ENCODE measurements at regions not wholly inside any gene's neighbourhood (a gene's known extent, or its start where the extent isn't known, plus 50 kb on each side); places are given as distances from the start of the nearest gene placed in this dataset.

DNA sequence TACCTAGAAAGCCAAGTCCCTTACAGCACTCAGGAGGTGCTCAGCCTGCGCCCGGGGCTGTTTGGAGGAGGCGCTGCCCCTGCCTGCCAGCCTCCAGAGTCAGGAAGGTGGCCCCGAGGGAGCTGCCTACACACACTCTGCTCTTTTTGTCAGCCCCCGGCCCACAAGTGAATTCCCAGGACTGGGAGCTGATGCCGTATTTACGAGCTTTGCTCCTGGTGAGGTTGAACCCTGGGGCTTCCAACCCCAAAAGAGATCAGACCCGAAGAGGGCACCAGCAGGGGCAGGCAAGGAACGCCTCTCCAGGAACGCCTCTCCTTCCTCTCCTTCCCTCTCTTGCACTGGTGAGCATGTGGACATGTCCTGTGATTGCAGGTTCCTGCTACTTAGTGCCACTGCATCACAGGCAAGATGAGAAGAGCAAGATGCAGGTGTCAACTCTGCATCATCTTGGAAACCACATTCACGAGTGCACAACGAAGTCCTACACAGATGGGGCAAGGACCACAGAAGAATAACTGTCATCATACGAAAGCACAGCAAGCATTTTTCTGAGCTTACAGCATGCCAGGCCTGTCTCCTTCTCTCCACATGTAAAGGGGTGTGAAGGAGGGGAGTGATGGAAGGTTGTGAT lies 126.7 kb downstream of the NDUFA10 start:
- peak in 1 of 35 experiments; percentile 17 for DNase-seq
- Histone ChIP-seq H3K27ac (ENCODE audit: low read length) (no peak overlapping the region), H3K36me3 (ENCODE audit: control insufficient read depth in 2 of 2, extremely low read depth in 1 of 2, insufficient read depth in 1 of 2, low read length in 1 of 2) (no peaks in the 10 kb centered on the region), H3K9me3 (no peaks in the 10 kb centered on the region), H3K4me1 (ENCODE audit: control insufficient read depth in 1 of 2, extremely low read depth in 1 of 2, insufficient read depth in 2 of 2, low read length in 2 of 2) (no peaks in the 10 kb centered on the region), H3K4me3 (ENCODE audit: control insufficient read depth in 1 of 2, extremely low read depth in 1 of 2, low read length in 1 of 2) (no peak overlapping the region), H3K27me3 (replicated peaks in 1 of 2; ENCODE audit: control insufficient read depth in 2 of 2, extremely low read depth in 1 of 2, insufficient read depth in 2 of 2, low read length in 1 of 2) (peaks cover 0 to 27% of the 10 kb centered on the region in 2 experiments)
- no peak overlapping the region for H3K4me3 Mint-ChIP-seq
- peaks cover 14 to 23% of the 10 kb centered on the region in 2 donors for H3K27me3 Mint-ChIP-seq
- no peaks in the 10 kb centered on the region for H3K4me1 Mint-ChIP-seq
- no peaks in the 10 kb centered on the region for H3K36me3 Mint-ChIP-seq
- H3K27ac Mint-ChIP-seq: no peak overlapping the region
- H3K9me3 Mint-ChIP-seq: no peaks in the 10 kb centered on the region
- POLR2A ChIA-PET: no interaction called here
- CTCF ChIA-PET: no interaction called here
- WGBS (ENCODE audit: insufficient coverage): 85% methylated on average over 10 of the region's 13 CpGs
- ATAC-seq (replicated peaks in 1 of 4): no peak

DNA sequence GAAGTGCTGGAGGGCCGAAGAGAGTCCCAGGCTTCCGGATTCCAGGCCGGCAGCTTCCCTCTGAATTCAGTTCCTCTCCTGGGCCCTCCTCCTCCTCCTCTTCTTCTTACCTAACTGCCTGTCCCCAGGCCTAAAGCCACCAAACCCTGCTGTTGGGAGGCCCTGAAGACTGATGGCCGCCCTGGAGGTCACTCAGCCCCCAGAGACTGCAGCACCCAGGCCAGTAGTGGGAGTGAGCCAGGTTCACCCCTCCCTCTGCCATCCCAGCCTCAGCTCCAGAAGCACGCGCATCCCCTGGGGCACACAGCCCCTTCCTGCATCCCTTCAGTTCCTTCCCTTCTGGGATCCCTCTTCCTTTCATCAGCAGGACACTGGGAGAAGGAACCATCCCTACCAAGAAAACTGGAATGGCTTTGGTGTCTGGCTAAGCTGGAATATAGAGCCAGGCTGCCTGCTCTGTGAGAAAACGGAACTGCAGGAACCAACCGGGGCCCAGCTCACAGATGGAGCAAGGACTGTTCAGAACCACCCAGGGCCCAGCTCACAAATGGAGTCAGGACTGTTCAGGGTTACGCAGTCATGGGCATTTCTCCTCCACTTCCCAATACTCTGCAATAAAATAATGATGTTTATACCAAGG lies 127.4 kb downstream of the NDUFA10 start:
- WGBS (ENCODE audit: insufficient coverage): 69% methylated on average over 3 of the region's 9 CpGs
- ChIA-PET CTCF (no interaction called here), POLR2A (no interaction called here)
- ATAC-seq (replicated peaks in 1 of 4) (no peak), DNase-seq (peak in 1 of 35 experiments; percentile 19)
- Histone ChIP-seq H3K27ac (ENCODE audit: low read length) (no peak overlapping the region), H3K27me3 (replicated peaks in 1 of 2; ENCODE audit: control insufficient read depth in 2 of 2, extremely low read depth in 1 of 2, insufficient read depth in 2 of 2, low read length in 1 of 2) (peaks cover 0 to 33% of the 10 kb centered on the region in 2 experiments), H3K4me3 (ENCODE audit: control insufficient read depth in 1 of 2, extremely low read depth in 1 of 2, low read length in 1 of 2) (no peak overlapping the region), H3K9me3 (no peaks in the 10 kb centered on the region), H3K36me3 (ENCODE audit: control insufficient read depth in 2 of 2, extremely low read depth in 1 of 2, insufficient read depth in 1 of 2, low read length in 1 of 2) (no peaks in the 10 kb centered on the region), H3K4me1 (ENCODE audit: control insufficient read depth in 1 of 2, extremely low read depth in 1 of 2, insufficient read depth in 2 of 2, low read length in 2 of 2) (no peaks in the 10 kb centered on the region)
- Mint-ChIP-seq H3K27me3 (peaks cover 14 to 23% of the 10 kb centered on the region in 2 donors), H3K4me3 (no peak overlapping the region), H3K27ac (no peak overlapping the region), H3K9me3 (no peaks in the 10 kb centered on the region), H3K4me1 (no peaks in the 10 kb centered on the region), H3K36me3 (no peaks in the 10 kb centered on the region)

DNA sequence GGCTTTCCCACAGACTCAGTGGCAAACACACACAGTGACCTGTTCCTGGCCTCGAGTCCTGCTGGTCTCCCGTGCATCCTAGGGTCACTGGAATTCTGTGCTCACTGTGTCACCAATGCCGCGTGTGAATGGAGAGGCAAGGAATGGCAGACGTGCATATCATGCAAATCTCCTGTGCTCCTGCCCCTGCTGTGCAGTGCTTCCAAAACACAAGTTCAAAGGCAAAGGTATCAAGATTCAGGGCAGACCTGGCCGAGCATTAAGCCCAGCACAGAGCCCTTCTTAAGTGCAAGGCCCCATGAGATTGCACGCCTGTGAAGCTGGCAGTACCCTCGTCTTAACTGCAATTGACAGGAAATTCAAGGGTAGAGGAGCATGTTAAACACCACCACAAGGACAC lies 129.1 kb downstream of the NDUFA10 start:
- H3K9me3 Mint-ChIP-seq: no peaks in the 10 kb centered on the region
- H3K27me3 Mint-ChIP-seq: peaks cover 14 to 23% of the 10 kb centered on the region in 2 donors
- H3K4me1 Mint-ChIP-seq: no peaks in the 10 kb centered on the region
- no peak overlapping the region for H3K27ac Mint-ChIP-seq
- 81% methylated on average over 8 of the region's 8 CpGs for WGBS (ENCODE audit: insufficient coverage)
- Histone ChIP-seq H3K27me3 (replicated peaks in 1 of 2; ENCODE audit: control insufficient read depth in 2 of 2, extremely low read depth in 1 of 2, insufficient read depth in 2 of 2, low read length in 1 of 2) (peaks cover 0 to 33% of the 10 kb centered on the region in 2 experiments), H3K9me3 (no peaks in the 10 kb centered on the region), H3K27ac (ENCODE audit: low read length) (no peak overlapping the region), H3K4me1 (ENCODE audit: control insufficient read depth in 1 of 2, extremely low read depth in 1 of 2, insufficient read depth in 2 of 2, low read length in 2 of 2) (no peaks in the 10 kb centered on the region), H3K4me3 (ENCODE audit: control insufficient read depth in 1 of 2, extremely low read depth in 1 of 2, low read length in 1 of 2) (no peak overlapping the region), H3K36me3 (ENCODE audit: control insufficient read depth in 2 of 2, extremely low read depth in 1 of 2, insufficient read depth in 1 of 2, low read length in 1 of 2) (no peaks in the 10 kb centered on the region)
- no peaks in the 10 kb centered on the region for H3K36me3 Mint-ChIP-seq
- no peak overlapping the region for H3K4me3 Mint-ChIP-seq
- ChIA-PET POLR2A (no interaction called here), CTCF (no interaction called here)
- ATAC-seq (replicated peaks in 1 of 4): no peak
- DNase-seq: peak in 1 of 35 experiments; percentile 9

DNA sequence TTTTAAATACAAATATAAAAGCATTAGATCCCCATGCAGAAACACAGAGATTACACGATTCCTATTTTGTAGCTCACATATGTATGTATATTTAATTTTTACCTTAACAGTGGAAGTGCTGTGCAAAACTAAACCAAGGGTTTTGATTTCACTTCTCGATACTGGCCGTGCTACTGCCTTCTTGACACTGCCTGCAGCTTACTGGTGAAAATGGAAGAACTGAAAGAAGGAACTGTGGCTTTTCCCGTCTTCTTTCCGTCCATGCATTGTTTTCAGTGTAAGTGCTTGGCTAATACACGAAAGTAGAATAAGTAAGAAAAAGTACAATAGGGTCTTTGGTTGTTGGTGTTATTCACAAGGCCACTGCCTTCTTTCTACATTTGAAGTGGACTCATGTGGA lies 129.5 kb downstream of the NDUFA10 start:
- Histone ChIP-seq H3K27ac (ENCODE audit: low read length) (no peak overlapping the region), H3K4me3 (ENCODE audit: control insufficient read depth in 1 of 2, extremely low read depth in 1 of 2, low read length in 1 of 2) (no peak overlapping the region), H3K9me3 (no peaks in the 10 kb centered on the region), H3K27me3 (replicated peaks in 1 of 2; ENCODE audit: control insufficient read depth in 2 of 2, extremely low read depth in 1 of 2, insufficient read depth in 2 of 2, low read length in 1 of 2) (peaks cover 0 to 33% of the 10 kb centered on the region in 2 experiments), H3K4me1 (ENCODE audit: control insufficient read depth in 1 of 2, extremely low read depth in 1 of 2, insufficient read depth in 2 of 2, low read length in 2 of 2) (no peaks in the 10 kb centered on the region), H3K36me3 (ENCODE audit: control insufficient read depth in 2 of 2, extremely low read depth in 1 of 2, insufficient read depth in 1 of 2, low read length in 1 of 2) (no peaks in the 10 kb centered on the region)
- POLR2A ChIA-PET: no interaction called here
- no peaks in the 10 kb centered on the region for H3K4me1 Mint-ChIP-seq
- no peak overlapping the region for H3K27ac Mint-ChIP-seq
- no peak overlapping the region for H3K4me3 Mint-ChIP-seq
- ATAC-seq (replicated peaks in 1 of 4): no peak
- no peaks in the 10 kb centered on the region for H3K9me3 Mint-ChIP-seq
- WGBS (ENCODE audit: insufficient coverage): 78% methylated on average over 5 of the region's 6 CpGs
- no peak for DNase-seq
- H3K27me3 Mint-ChIP-seq: peaks cover 14 to 23% of the 10 kb centered on the region in 2 donors
- CTCF ChIA-PET: no interaction called here
- H3K36me3 Mint-ChIP-seq: no peaks in the 10 kb centered on the region

DNA sequence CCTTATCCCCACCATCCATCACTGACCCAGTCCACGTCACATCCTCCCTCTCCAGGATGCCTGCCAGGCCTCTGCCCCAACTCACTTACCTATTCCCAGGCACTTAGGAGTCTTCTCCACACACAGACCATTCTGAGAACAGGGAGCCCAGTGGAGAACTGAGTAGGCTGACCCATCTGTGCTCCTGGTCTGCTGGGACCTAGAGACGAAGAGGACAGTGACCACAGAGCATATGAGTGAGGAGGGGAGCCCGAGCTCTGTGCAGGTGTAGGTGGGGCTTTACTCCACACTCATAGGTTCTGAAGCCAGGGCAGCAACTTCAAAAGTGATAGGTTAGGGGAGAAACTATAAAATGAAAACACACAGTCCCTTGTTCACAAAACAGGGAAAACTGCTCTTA lies 130.0 kb downstream of the NDUFA10 start:
- Mint-ChIP-seq H3K9me3 (no peaks in the 10 kb centered on the region), H3K27me3 (peaks cover 14 to 23% of the 10 kb centered on the region in 2 donors), H3K36me3 (no peaks in the 10 kb centered on the region), H3K27ac (no peak overlapping the region), H3K4me1 (no peaks in the 10 kb centered on the region), H3K4me3 (no peak overlapping the region)
- ChIA-PET POLR2A (no interaction called here), CTCF (no interaction called here)
- ATAC-seq (replicated peaks in 1 of 4) (no peak), DNase-seq (peak in 1 of 35 experiments; percentile 10)
- Histone ChIP-seq H3K27me3 (replicated peaks in 1 of 2; ENCODE audit: control insufficient read depth in 2 of 2, extremely low read depth in 1 of 2, insufficient read depth in 2 of 2, low read length in 1 of 2) (peaks cover 0 to 33% of the 10 kb centered on the region in 2 experiments), H3K27ac (ENCODE audit: low read length) (no peak overlapping the region), H3K4me1 (ENCODE audit: control insufficient read depth in 1 of 2, extremely low read depth in 1 of 2, insufficient read depth in 2 of 2, low read length in 2 of 2) (no peaks in the 10 kb centered on the region), H3K4me3 (ENCODE audit: control insufficient read depth in 1 of 2, extremely low read depth in 1 of 2, low read length in 1 of 2) (no peak overlapping the region), H3K36me3 (ENCODE audit: control insufficient read depth in 2 of 2, extremely low read depth in 1 of 2, insufficient read depth in 1 of 2, low read length in 1 of 2) (no peaks in the 10 kb centered on the region), H3K9me3 (no peaks in the 10 kb centered on the region)
- WGBS (ENCODE audit: insufficient coverage): 88% methylated on average over 1 of the region's 3 CpGs

DNA sequence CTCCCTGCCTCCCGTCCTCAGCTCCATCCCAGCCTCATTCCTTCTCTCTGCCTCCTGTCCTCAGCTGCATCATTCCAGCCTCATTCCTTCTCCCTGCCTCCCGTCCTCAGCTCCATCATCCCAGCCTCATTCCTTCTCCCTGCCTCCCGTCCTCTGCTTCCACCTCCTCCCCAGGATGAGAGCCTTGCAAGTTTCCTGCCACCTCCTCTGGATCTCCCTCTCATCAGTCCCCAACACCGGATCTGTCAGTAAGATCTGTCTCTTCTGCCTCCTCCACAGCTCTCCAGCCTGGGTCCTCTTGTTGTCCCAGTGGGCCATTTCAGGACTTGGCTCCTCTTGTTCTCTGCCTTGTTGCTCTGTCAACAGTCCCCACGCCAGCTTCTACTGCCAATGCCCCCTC lies 130.9 kb downstream of the NDUFA10 start:
- Histone ChIP-seq H3K4me1 (ENCODE audit: control insufficient read depth in 1 of 2, extremely low read depth in 1 of 2, insufficient read depth in 2 of 2, low read length in 2 of 2) (no peaks in the 10 kb centered on the region), H3K9me3 (no peaks in the 10 kb centered on the region), H3K27me3 (replicated peaks in 1 of 2; ENCODE audit: control insufficient read depth in 2 of 2, extremely low read depth in 1 of 2, insufficient read depth in 2 of 2, low read length in 1 of 2) (peaks cover 0 to 33% of the 10 kb centered on the region in 2 experiments), H3K4me3 (ENCODE audit: control insufficient read depth in 1 of 2, extremely low read depth in 1 of 2, low read length in 1 of 2) (no peak overlapping the region), H3K36me3 (ENCODE audit: control insufficient read depth in 2 of 2, extremely low read depth in 1 of 2, insufficient read depth in 1 of 2, low read length in 1 of 2) (no peaks in the 10 kb centered on the region), H3K27ac (ENCODE audit: low read length) (no peak overlapping the region)
- H3K27ac Mint-ChIP-seq: no peak overlapping the region
- H3K27me3 Mint-ChIP-seq: peaks cover 14 to 23% of the 10 kb centered on the region in 2 donors
- ChIA-PET POLR2A (no interaction called here), CTCF (no interaction called here)
- H3K36me3 Mint-ChIP-seq: no peaks in the 10 kb centered on the region
- ATAC-seq (replicated peaks in 1 of 4) (no peak), DNase-seq (no peak)
- no peaks in the 10 kb centered on the region for H3K9me3 Mint-ChIP-seq
- no peak overlapping the region for H3K4me3 Mint-ChIP-seq
- H3K4me1 Mint-ChIP-seq: no peaks in the 10 kb centered on the region
- WGBS (ENCODE audit: insufficient coverage): 72% methylated on average over 5 of the region's 5 CpGs

DNA sequence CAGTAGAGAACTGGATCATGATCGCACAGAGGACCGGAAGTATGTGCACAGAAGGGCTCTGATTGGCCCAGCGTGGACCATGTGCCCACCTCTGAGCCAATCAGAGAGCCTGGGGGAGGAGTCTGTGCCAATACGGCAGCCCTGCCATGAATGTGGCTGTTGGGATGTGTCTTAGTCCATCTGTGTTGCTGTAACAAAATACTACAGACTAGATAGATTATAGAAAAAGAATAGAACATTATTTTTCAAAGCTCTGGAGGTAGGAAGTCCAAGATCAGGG lies 132.0 kb downstream of the NDUFA10 start:
- no peak overlapping the region for H3K4me3 Mint-ChIP-seq
- Histone ChIP-seq H3K36me3 (ENCODE audit: control insufficient read depth in 2 of 2, extremely low read depth in 1 of 2, insufficient read depth in 1 of 2, low read length in 1 of 2) (no peaks in the 10 kb centered on the region), H3K27me3 (replicated peaks in 1 of 2; ENCODE audit: control insufficient read depth in 2 of 2, extremely low read depth in 1 of 2, insufficient read depth in 2 of 2, low read length in 1 of 2) (peaks cover 0 to 36% of the 10 kb centered on the region in 2 experiments), H3K9me3 (no peaks in the 10 kb centered on the region), H3K27ac (ENCODE audit: low read length) (no peak overlapping the region), H3K4me3 (ENCODE audit: control insufficient read depth in 1 of 2, extremely low read depth in 1 of 2, low read length in 1 of 2) (no peak overlapping the region), H3K4me1 (ENCODE audit: control insufficient read depth in 1 of 2, extremely low read depth in 1 of 2, insufficient read depth in 2 of 2, low read length in 2 of 2) (no peaks in the 10 kb centered on the region)
- DNase-seq: peak in 1 of 35 experiments; percentile 5
- CTCF ChIA-PET: no interaction called here
- H3K36me3 Mint-ChIP-seq: no peaks in the 10 kb centered on the region
- no peaks in the 10 kb centered on the region for H3K9me3 Mint-ChIP-seq
- H3K27me3 Mint-ChIP-seq: peaks cover 14 to 23% of the 10 kb centered on the region in 2 donors
- WGBS (ENCODE audit: insufficient coverage): 67% methylated on average over 3 of the region's 4 CpGs
- ATAC-seq (replicated peaks in 1 of 4): no peak
- POLR2A ChIA-PET: no interaction called here
- H3K4me1 Mint-ChIP-seq: no peaks in the 10 kb centered on the region
- H3K27ac Mint-ChIP-seq: no peak overlapping the region
